Tibial nerve (tissue), 4 donors: ENCODE measurements at regions not wholly inside any gene's neighbourhood (a gene's known extent, or its start where the extent isn't known, plus 50 kb on each side); places are given as distances from the start of the nearest gene placed in this dataset.
A peak's percentile ranks its signal among the peaks of the same experiment; 100 is the strongest.
"Not testable (repeated sequence)": the region's sequence is repeated elsewhere in the genome, so short reads cannot be mapped to it uniquely, and the experiment has no call there.

Experiments
- DNase-seq, 2 donors: peaks; one replicate each; pipeline ENCODE4 v3.0.0-alpha.2; 2019; ENCODE audit warnings: low spot score in 2 of 2
- H3K27ac ChIP-seq, 4 donors: fragments of 200-600 bp; sonication (generic) in 3 of 4; one replicate each; pipeline ENCODE4 v1.5.1; 2017 to 2019; ENCODE audit warnings: mild to moderate bottlenecking in 1 of 4
- H3K27me3 ChIP-seq, 2 donors: fragments of 200-600 bp; sonication (generic) in 1 of 2; one replicate each; pipeline versions ENCODE4 v1.5.1 to v1.6.0; 2017 to 2019
- H3K36me3 ChIP-seq, 3 donors: fragments of 200-600 bp; sonication (generic); one replicate each; pipeline ENCODE4 v1.5.1; 2018 to 2019
- H3K4me1 ChIP-seq, 4 donors: fragments of 200-600 bp; sonication (generic) in 3 of 4; one replicate each; pipeline ENCODE4 v1.5.1; 2017 to 2019
- H3K4me3 ChIP-seq, 4 donors: fragments of 200-600 bp; sonication (generic) in 3 of 4; one replicate each; pipeline ENCODE4 v1.5.1; 2017 to 2019; ENCODE audit warnings: mild to moderate bottlenecking in 1 of 4, moderate library complexity in 1 of 4
- H3K9me3 ChIP-seq, 4 donors: fragments of 200-600 bp; sonication (generic) in 3 of 4; one replicate each; pipeline ENCODE4 v1.5.1; 2017 to 2019
- CTCF ChIP-seq, 5 experiments: fragments of 200-600 bp in 3 of 5; fragments of 450-650 bp in 2 of 5; sonication (generic) in 3 of 5; IDR thresholded peaks; one replicate each; pipeline ENCODE4 v1.5.1; 2016 to 2019; ENCODE audit warnings: antibody characterized with exemption in 5 of 5, mild to moderate bottlenecking in 3 of 5, moderate library complexity in 2 of 5
- EP300 ChIP-seq, 2 donors: sonication (generic); formaldehyde crosslinking; IDR thresholded peaks; one replicate each; pipeline ENCODE4 v1.6.1; 2017; ENCODE audit warnings: antibody characterized with exemption in 2 of 2, mild to moderate bottlenecking in 1 of 2
- POLR2A ChIP-seq, 2 donors: fragments of 450-650 bp; IDR thresholded peaks; one replicate each; pipeline ENCODE4 v1.6.1; 2017; ENCODE audit warnings: antibody characterized with exemption in 2 of 2, mild to moderate bottlenecking in 2 of 2, moderate library complexity in 2 of 2
- WGBS, 2 donors: methylation state at CpG; one replicate each; pipeline ENCODE4 v1.1.5; 2018; 5-methylcytosine and 5-hydroxymethylcytosine counted together

GRCh38 chr2:8249141-8249540, 432.7 kb upstream of the ID2 start:
- WGBS, 2 donors = 54 to 71% methylated on average over 11 to 14 of the region's 14 CpGs

GRCh38 chr2:8249769-8250168, 432.1 kb upstream of the ID2 start:
- Histone ChIP-seq H3K4me3 (no peak overlapping the region), H3K27me3 (no peaks in the 10 kb centered on the region), H3K27ac (no peak overlapping the region), H3K4me1 (peaks cover 0 to 28% (median 12%) of the 10 kb centered on the region in 4 donors), H3K9me3 (no peaks in the 10 kb centered on the region), H3K36me3 (no peaks in the 10 kb centered on the region)
- DNase-seq = no peak
- 90 to 91% methylated on average over 2 of the region's 2 CpGs for WGBS, 2 donors
- TF ChIP-seq CTCF (IDR thresholded peaks at IDR 0.05) = no peak
- no peak for TF ChIP-seq POLR2A (IDR thresholded peaks at IDR 0.05)
- no peak for TF ChIP-seq EP300 (IDR thresholded peaks at IDR 0.05)

More at GRCh38 chr2:8249141-8249540, 432.7 kb upstream of the ID2 start:
- Histone ChIP-seq H3K4me3 (peak overlapping the region in 1 of 4 donors; percentile 15), H3K27me3 (no peaks in the 10 kb centered on the region), H3K4me1 (peaks cover 0 to 28% (median 12%) of the 10 kb centered on the region in 4 donors), H3K36me3 (no peaks in the 10 kb centered on the region), H3K27ac (peak overlapping the region in 3 of 4 donors; percentile 21 to 79 (median 77)), H3K9me3 (no peaks in the 10 kb centered on the region)
- DNase-seq = no peak
- TF ChIP-seq POLR2A (IDR thresholded peaks at IDR 0.05) (no peak), CTCF (IDR thresholded peaks at IDR 0.05) (no peak), EP300 (IDR thresholded peaks at IDR 0.05) (no peak)

- H3K9me3 ChIP-seq, H3K4me3 ChIP-seq, H3K36me3 ChIP-seq, H3K27me3 ChIP-seq, H3K27ac ChIP-seq, DNase-seq: not testable (repeated sequence)
- 91 to 96% methylated on average over 2 of the region's 2 CpGs for WGBS, 2 donors
- H3K4me1 ChIP-seq = peaks cover 0 to 28% (median 12%) of the 10 kb centered on the region in 4 donors
These were observed 431.6 kb upstream of the ID2 start for GRCh38 chr2:8250290-8250689.

GRCh38 chr2:8251291-8251690, 430.6 kb upstream of the ID2 start:
- TF ChIP-seq EP300 (IDR thresholded peaks at IDR 0.05) = no peak
- TF ChIP-seq CTCF (IDR thresholded peaks at IDR 0.05) = no peak
- no peak for TF ChIP-seq POLR2A (IDR thresholded peaks at IDR 0.05)
- 86% methylated on average over 6 of the region's 6 CpGs for whole genome bisulfite sequencing, 2 donors
- Histone ChIP-seq H3K9me3 (no peaks in the 10 kb centered on the region), H3K27ac (no peak overlapping the region), H3K4me1 (peaks cover 0 to 28% (median 12%) of the 10 kb centered on the region in 4 donors), H3K36me3 (no peaks in the 10 kb centered on the region), H3K27me3 (no peaks in the 10 kb centered on the region), H3K4me3 (no peak overlapping the region)
- DNase-seq = no peak

- no peaks in the 10 kb centered on the region for H3K27me3 ChIP-seq
- 90% methylated on average over 7 of the region's 7 CpGs for WGBS, 2 donors
- no peaks in the 10 kb centered on the region for H3K9me3 ChIP-seq
- no peak for DNase-seq
- no peak overlapping the region for H3K4me3 ChIP-seq
- H3K36me3 ChIP-seq = no peaks in the 10 kb centered on the region
- peaks cover 0 to 26% (median 12%) of the 10 kb centered on the region in 4 donors for H3K4me1 ChIP-seq
- no peak for TF ChIP-seq POLR2A (IDR thresholded peaks at IDR 0.05)
- no peak for TF ChIP-seq EP300 (IDR thresholded peaks at IDR 0.05)
- TF ChIP-seq CTCF (IDR thresholded peaks at IDR 0.05) = no peak
- no peak overlapping the region for H3K27ac ChIP-seq
These were observed 430.0 kb upstream of the ID2 start for GRCh38 chr2:8251856-8252255.
